Gastrocnemius medialis (tissue), 4 donors: ENCODE measurements at regions not wholly inside any gene's neighbourhood (a gene's known extent, or its start where the extent isn't known, plus 50 kb on each side); places are given as distances from the start of the nearest gene placed in this dataset.

Experiments
- POLR2A ChIP-seq, 2 donors: fragments of 450-650 bp; IDR thresholded peaks; one replicate each; pipeline ENCODE4 v1.6.1; 2017; ENCODE audit warnings: antibody characterized with exemption in 2 of 2, mild to moderate bottlenecking in 2 of 2, moderate library complexity in 2 of 2
- TF ChIP-seq, protein P1 (sequence below), 5 experiments: fragments of 450-650 bp in 3 of 5; fragments of 200-600 bp in 2 of 5; sonication (generic) in 2 of 5; IDR thresholded peaks in 4 of 5; conservative IDR thresholded peaks in 1 of 5; 1 replicate in 4 of 5; 2 replicates in 1 of 5; pipeline ENCODE4 v1.5.1; 2016 to 2019; ENCODE audit warnings: antibody characterized with exemption in 5 of 5, mild to moderate bottlenecking in 3 of 5, moderate library complexity in 3 of 5

DNA sequence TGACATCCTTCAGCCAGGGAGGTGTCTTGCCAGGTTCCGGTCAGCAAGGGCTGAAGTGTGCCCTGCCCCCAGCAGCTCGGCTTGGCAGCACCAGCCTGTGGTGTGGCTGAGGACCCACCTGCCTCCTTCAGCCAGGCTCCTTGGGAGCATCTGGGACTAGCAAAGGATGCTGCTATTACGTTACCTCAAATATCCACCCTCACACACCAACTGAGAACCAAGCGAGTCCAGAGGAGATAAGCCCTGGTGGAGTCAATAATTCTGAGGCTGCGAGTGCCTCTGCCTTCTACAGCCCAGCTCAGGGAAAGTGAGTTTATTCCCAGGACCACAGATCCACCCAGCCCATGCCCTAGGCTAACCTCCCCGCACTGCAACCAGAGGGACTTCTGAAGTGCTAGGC lies 57.1 kb upstream of the FSTL4 start:
- TF ChIP-seq, protein P1, sequence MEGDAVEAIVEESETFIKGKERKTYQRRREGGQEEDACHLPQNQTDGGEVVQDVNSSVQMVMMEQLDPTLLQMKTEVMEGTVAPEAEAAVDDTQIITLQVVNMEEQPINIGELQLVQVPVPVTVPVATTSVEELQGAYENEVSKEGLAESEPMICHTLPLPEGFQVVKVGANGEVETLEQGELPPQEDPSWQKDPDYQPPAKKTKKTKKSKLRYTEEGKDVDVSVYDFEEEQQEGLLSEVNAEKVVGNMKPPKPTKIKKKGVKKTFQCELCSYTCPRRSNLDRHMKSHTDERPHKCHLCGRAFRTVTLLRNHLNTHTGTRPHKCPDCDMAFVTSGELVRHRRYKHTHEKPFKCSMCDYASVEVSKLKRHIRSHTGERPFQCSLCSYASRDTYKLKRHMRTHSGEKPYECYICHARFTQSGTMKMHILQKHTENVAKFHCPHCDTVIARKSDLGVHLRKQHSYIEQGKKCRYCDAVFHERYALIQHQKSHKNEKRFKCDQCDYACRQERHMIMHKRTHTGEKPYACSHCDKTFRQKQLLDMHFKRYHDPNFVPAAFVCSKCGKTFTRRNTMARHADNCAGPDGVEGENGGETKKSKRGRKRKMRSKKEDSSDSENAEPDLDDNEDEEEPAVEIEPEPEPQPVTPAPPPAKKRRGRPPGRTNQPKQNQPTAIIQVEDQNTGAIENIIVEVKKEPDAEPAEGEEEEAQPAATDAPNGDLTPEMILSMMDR (IDR thresholded peaks at IDR 0.05 in 4 of 5, conservative IDR thresholded peaks at IDR 0.05 in 1 of 5), result no peak
- TF ChIP-seq POLR2A (IDR thresholded peaks at IDR 0.05), result no peak
